ENCODE measurements at regions not wholly inside any gene's neighbourhood (a gene's known extent, or its start where the extent isn't known, plus 50 kb on each side); places are given as distances from the start of the nearest gene placed in this dataset.

- TF ChIP-seq, protein P1, sequence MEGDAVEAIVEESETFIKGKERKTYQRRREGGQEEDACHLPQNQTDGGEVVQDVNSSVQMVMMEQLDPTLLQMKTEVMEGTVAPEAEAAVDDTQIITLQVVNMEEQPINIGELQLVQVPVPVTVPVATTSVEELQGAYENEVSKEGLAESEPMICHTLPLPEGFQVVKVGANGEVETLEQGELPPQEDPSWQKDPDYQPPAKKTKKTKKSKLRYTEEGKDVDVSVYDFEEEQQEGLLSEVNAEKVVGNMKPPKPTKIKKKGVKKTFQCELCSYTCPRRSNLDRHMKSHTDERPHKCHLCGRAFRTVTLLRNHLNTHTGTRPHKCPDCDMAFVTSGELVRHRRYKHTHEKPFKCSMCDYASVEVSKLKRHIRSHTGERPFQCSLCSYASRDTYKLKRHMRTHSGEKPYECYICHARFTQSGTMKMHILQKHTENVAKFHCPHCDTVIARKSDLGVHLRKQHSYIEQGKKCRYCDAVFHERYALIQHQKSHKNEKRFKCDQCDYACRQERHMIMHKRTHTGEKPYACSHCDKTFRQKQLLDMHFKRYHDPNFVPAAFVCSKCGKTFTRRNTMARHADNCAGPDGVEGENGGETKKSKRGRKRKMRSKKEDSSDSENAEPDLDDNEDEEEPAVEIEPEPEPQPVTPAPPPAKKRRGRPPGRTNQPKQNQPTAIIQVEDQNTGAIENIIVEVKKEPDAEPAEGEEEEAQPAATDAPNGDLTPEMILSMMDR (IDR thresholded peaks at IDR 0.05; ENCODE audit: borderline replicate concordance, extremely low read depth, low read length, poor library complexity, severe bottlenecking) = no peak
- TF ChIP-seq EZH2 (IDR thresholded peaks at IDR 0.05; ENCODE audit: borderline replicate concordance, low read depth, low read length, severe bottlenecking) = no peak
Measured at GRCh38 chr4:20643631-20644030, 56.6 kb upstream of the PACRGL start.

Measured in DND-41 (cell line).